Endothelial cell (in vitro differentiated cells): ENCODE measurements at regions not wholly inside any gene's neighbourhood (a gene's known extent, or its start where the extent isn't known, plus 50 kb on each side); places are given as distances from the start of the nearest gene placed in this dataset.
"Not testable (repeated sequence)": the region's sequence is repeated elsewhere in the genome, so short reads cannot be mapped to it uniquely, and the experiment has no call there.

Experiments used
- DNase-seq: peaks from one replicate; pipeline ENCODE4 v3.0.0; 2021; ENCODE audit warnings: low spot score
- H3K27ac Mint-ChIP-seq: one replicate; pipeline ENCODE4 v1.8.0; 2021; ENCODE audit warnings: mixed read lengths, inconsistent platforms; ENCODE audit not compliant: unreplicated experiment
- H3K27me3 Mint-ChIP-seq: one replicate; pipeline ENCODE4 v1.8.0; 2021; ENCODE audit warnings: mild to moderate bottlenecking, moderate library complexity, mixed read lengths, inconsistent platforms; ENCODE audit not compliant: unreplicated experiment
- H3K36me3 Mint-ChIP-seq: one replicate; pipeline ENCODE4 v1.8.0; 2021; ENCODE audit warnings: mild to moderate bottlenecking, low read depth, mixed read lengths, inconsistent platforms; ENCODE audit not compliant: unreplicated experiment
- H3K4me1 Mint-ChIP-seq: one replicate; pipeline ENCODE4 v1.8.0; 2021; ENCODE audit warnings: mild to moderate bottlenecking, mixed read lengths, inconsistent platforms; ENCODE audit not compliant: unreplicated experiment
- H3K4me3 Mint-ChIP-seq: one replicate; pipeline ENCODE4 v1.8.0; 2021; ENCODE audit warnings: mild to moderate bottlenecking, mixed read lengths, inconsistent platforms; ENCODE audit not compliant: unreplicated experiment
- H3K9me3 Mint-ChIP-seq: one replicate; pipeline ENCODE4 v1.8.0; 2021; ENCODE audit warnings: mixed read lengths, inconsistent platforms; ENCODE audit not compliant: unreplicated experiment
- TF ChIP-seq, protein P1 (sequence below): fragments of 200-600 bp; sonication (generic); IDR thresholded peaks from one replicate; pipeline ENCODE4 v1.5.0; 2021; ENCODE audit warnings: antibody characterized with exemption; ENCODE audit not compliant: unreplicated experiment

DNA sequence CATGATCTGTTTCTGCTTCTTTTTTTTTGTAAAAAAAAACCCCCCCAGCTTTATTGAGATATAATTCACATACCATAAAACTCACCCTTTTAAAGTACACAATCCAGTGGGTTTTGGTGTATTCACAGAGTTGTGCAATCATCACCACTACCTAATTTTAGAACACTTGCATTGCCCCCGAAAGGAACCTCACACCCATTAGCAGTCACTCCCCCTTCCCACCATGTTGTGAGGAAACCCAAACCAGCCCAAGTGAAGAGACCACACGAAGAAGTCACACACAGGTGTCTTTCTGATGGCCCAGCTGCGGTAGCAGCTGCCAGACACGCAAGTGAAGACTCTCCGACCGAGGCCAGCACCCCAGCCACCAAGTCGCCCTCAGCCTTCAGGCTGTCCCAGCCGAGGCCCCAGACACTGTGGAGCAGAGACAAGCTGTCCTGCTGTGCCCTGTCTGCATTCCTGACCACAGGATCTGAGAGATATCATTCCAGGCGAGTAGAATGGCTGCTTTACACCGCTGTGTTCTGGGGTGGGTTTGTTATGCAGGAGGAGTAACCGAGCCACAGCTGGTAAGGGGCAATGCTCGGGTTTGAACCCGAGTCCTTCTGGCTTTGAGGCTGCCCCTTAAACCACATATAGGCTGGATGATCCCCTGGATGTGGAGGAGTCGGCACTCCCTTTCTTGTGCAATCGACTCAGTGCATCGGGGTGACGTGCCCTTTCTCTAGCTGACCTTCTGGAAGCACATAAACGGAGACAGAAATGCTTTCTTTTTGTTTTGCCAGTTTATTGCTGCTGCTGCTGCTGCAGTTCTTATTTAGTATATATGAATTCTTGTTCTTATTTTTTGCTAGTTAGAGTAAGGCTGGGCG is 59.1 kb upstream of the PTPN1 start:
- TF ChIP-seq, protein P1, sequence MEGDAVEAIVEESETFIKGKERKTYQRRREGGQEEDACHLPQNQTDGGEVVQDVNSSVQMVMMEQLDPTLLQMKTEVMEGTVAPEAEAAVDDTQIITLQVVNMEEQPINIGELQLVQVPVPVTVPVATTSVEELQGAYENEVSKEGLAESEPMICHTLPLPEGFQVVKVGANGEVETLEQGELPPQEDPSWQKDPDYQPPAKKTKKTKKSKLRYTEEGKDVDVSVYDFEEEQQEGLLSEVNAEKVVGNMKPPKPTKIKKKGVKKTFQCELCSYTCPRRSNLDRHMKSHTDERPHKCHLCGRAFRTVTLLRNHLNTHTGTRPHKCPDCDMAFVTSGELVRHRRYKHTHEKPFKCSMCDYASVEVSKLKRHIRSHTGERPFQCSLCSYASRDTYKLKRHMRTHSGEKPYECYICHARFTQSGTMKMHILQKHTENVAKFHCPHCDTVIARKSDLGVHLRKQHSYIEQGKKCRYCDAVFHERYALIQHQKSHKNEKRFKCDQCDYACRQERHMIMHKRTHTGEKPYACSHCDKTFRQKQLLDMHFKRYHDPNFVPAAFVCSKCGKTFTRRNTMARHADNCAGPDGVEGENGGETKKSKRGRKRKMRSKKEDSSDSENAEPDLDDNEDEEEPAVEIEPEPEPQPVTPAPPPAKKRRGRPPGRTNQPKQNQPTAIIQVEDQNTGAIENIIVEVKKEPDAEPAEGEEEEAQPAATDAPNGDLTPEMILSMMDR, result no peak
- no peaks in the 10 kb centered on the region for H3K27me3 Mint-ChIP-seq
- H3K4me1 Mint-ChIP-seq, result peaks cover 3% of the 10 kb centered on the region
- no peaks in the 10 kb centered on the region for H3K9me3 Mint-ChIP-seq
- no peak overlapping the region for H3K4me3 Mint-ChIP-seq
- no peak overlapping the region for H3K27ac Mint-ChIP-seq
- no peaks in the 10 kb centered on the region for H3K36me3 Mint-ChIP-seq
- DNase-seq, result no peak

- not testable (repeated sequence) for H3K27me3 Mint-ChIP-seq, H3K4me1 Mint-ChIP-seq, H3K36me3 Mint-ChIP-seq, DNase-seq, H3K9me3 Mint-ChIP-seq, H3K27ac Mint-ChIP-seq, H3K4me3 Mint-ChIP-seq
These were observed 58.3 kb upstream of the PTPN1 start for GRCh38 chr20:50451792-50452425.

DNA sequence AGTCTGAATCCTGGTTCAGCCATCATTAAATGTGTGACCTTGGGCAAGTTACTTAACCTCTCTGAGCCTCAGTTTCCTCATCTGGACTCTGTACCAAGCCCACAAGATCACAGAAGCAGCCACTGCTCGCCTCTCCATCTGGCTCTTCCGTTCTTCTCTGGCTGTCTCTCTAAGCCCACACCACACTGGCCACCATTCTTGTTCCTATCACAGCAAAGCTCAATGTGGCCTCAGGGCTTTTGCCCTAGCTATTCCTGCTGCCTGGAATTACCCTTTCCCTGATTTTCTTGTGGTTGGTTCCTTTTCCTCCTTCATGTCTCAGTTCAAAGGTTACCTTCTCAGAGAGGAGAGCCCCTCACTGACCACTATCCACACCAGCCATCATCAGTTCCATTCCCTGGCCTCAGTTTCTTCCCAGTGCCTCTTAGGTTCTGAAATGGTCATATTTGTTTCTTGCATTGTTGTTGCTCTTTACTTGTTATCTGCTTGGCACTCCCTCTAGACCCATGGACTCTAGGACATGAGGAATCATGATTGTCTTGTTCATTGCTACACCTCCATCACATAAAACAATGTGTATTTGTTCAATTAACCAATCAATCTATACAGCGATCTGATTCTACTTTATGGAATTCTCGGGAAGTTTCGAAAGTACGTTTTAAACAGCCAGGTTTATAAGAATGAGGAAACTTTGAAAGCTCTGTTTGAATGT is 56.5 kb upstream of the PTPN1 start:
- TF ChIP-seq, protein P1, result no peak
- no peaks in the 10 kb centered on the region for H3K4me1 Mint-ChIP-seq
- no peak for DNase-seq
- no peaks in the 10 kb centered on the region for H3K27me3 Mint-ChIP-seq
- no peaks in the 10 kb centered on the region for H3K9me3 Mint-ChIP-seq
- H3K36me3 Mint-ChIP-seq, result no peaks in the 10 kb centered on the region
- H3K27ac Mint-ChIP-seq, result no peak overlapping the region
- H3K4me3 Mint-ChIP-seq, result no peak overlapping the region

- DNase-seq, H3K4me1 Mint-ChIP-seq, H3K27ac Mint-ChIP-seq, H3K9me3 Mint-ChIP-seq, H3K36me3 Mint-ChIP-seq, H3K27me3 Mint-ChIP-seq, H3K4me3 Mint-ChIP-seq: not testable (repeated sequence)
These were observed 54.9 kb upstream of the PTPN1 start for GRCh38 chr20:50455245-50455644.

DNA sequence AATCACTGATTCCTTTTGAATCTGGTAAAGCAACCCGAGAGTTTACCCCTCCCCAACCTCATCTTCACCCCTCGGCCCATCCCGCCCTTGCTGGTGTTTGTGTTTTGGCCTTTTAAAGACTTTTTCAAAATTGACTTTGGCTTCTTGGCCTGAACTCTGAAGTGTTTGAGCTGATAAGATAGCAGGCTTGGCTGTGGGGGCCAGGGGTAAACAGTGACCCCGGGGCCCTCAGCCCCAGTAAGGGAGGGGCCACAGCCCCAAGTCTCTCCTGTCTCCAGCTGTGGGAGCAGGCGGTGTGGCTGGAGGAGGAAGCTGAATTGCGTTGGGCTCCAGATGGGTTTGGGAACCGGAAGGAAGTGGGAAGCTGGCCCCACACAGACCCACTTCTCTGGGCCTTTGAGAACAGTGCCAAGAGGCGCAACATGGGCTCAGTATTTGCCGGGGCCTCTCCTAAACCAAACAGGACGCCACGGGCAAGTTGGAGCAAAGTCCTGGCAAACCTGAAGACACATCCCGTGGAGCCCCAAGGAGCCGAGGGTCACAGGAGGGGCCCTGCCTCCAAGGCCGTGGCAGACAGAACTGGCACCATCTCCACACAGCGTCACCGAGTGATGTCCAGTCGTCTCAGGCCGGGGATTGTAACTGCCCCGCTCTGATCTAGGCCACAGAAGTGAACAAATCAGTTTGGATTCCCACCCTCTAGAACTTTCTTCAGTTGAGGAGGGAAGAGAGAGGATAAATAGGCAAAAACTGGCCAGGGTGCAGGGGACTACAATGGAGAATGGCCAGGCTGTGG is 54.3 kb upstream of the PTPN1 start:
- Mint-ChIP-seq H3K4me3 (no peak overlapping the region), H3K4me1 (no peaks in the 10 kb centered on the region)

More for the DNA sequence above, 54.3 kb upstream of the PTPN1 start:
- H3K27ac Mint-ChIP-seq, result no peak overlapping the region
- TF ChIP-seq, protein P1, result no peak
- DNase-seq, result no peak
- H3K27me3 Mint-ChIP-seq, result no peaks in the 10 kb centered on the region
- H3K9me3 Mint-ChIP-seq, result no peaks in the 10 kb centered on the region
- no peaks in the 10 kb centered on the region for H3K36me3 Mint-ChIP-seq
